ENCODE measurements at regions not wholly inside any gene's neighbourhood (a gene's known extent, or its start where the extent isn't known, plus 50 kb on each side); places are given as distances from the start of the nearest gene placed in this dataset.

GRCh38 chr11:98104249-98104648 is 916.5 kb upstream of the CNTN5 start:
- H3K9me3 ChIP-seq (ENCODE audit: insufficient read depth, low read length): no peaks in the 10 kb centered on the region
- H3K9ac ChIP-seq (ENCODE audit: low read length): no peak overlapping the region
- H3K27ac ChIP-seq (ENCODE audit: low read length): no peak overlapping the region
- TF ChIP-seq CTCF (IDR thresholded peaks at IDR 0.05; ENCODE audit: low read depth, low read length): no peak
- no peak for TF ChIP-seq EZH2phosphoT487 (IDR thresholded peaks at IDR 0.05; ENCODE audit: low read depth)
- H3K27me3 ChIP-seq (ENCODE audit: low read depth, low read length): no peaks in the 10 kb centered on the region
- H3K4me1 ChIP-seq (ENCODE audit: low read length): no peaks in the 10 kb centered on the region
- H3K4me2 ChIP-seq (ENCODE audit: low read length): no peak overlapping the region
- no peak overlapping the region for H3K4me3 ChIP-seq (ENCODE audit: low read length)
- no peaks in the 10 kb centered on the region for H3K79me2 ChIP-seq (ENCODE audit: low read length)
- no peaks in the 10 kb centered on the region for H4K20me1 ChIP-seq (ENCODE audit: insufficient read depth, low read length)
- no peak overlapping the region for H2AFZ ChIP-seq (ENCODE audit: low read depth, low read length)
- H3K36me3 ChIP-seq (replicated peaks; ENCODE audit: low read depth, low read length): no peaks in the 10 kb centered on the region

GRCh38 chr11:98107736-98108135 is 913.0 kb upstream of the CNTN5 start:
- Histone ChIP-seq H2AFZ (ENCODE audit: low read depth, low read length) (no peak overlapping the region), H3K27me3 (ENCODE audit: low read depth, low read length) (no peaks in the 10 kb centered on the region), H3K4me1 (ENCODE audit: low read length) (no peaks in the 10 kb centered on the region), H3K27ac (ENCODE audit: low read length) (no peak overlapping the region), H3K36me3 (replicated peaks; ENCODE audit: low read depth, low read length) (no peaks in the 10 kb centered on the region), H3K9me3 (ENCODE audit: insufficient read depth, low read length) (no peaks in the 10 kb centered on the region), H3K4me2 (ENCODE audit: low read length) (no peak overlapping the region), H3K9ac (ENCODE audit: low read length) (no peak overlapping the region), H4K20me1 (ENCODE audit: insufficient read depth, low read length) (no peaks in the 10 kb centered on the region), H3K79me2 (ENCODE audit: low read length) (no peaks in the 10 kb centered on the region), H3K4me3 (ENCODE audit: low read length) (no peak overlapping the region)
- TF ChIP-seq CTCF (IDR thresholded peaks at IDR 0.05; ENCODE audit: low read depth, low read length) (no peak), EZH2phosphoT487 (IDR thresholded peaks at IDR 0.05; ENCODE audit: low read depth) (no peak)

- Histone ChIP-seq H3K4me1 (ENCODE audit: low read length) (no peaks in the 10 kb centered on the region), H3K79me2 (ENCODE audit: low read length) (no peaks in the 10 kb centered on the region), H2AFZ (ENCODE audit: low read depth, low read length) (no peak overlapping the region), H3K27me3 (ENCODE audit: low read depth, low read length) (no peaks in the 10 kb centered on the region), H4K20me1 (ENCODE audit: insufficient read depth, low read length) (no peaks in the 10 kb centered on the region), H3K4me2 (ENCODE audit: low read length) (no peak overlapping the region), H3K36me3 (replicated peaks; ENCODE audit: low read depth, low read length) (no peaks in the 10 kb centered on the region), H3K9ac (ENCODE audit: low read length) (no peak overlapping the region), H3K4me3 (ENCODE audit: low read length) (no peak overlapping the region), H3K27ac (ENCODE audit: low read length) (no peak overlapping the region), H3K9me3 (ENCODE audit: insufficient read depth, low read length) (no peaks in the 10 kb centered on the region)
- TF ChIP-seq EZH2phosphoT487 (IDR thresholded peaks at IDR 0.05; ENCODE audit: low read depth) (no peak), CTCF (IDR thresholded peaks at IDR 0.05; ENCODE audit: low read depth, low read length) (no peak)
Measured at GRCh38 chr11:98110030-98110429, 910.7 kb upstream of the CNTN5 start.

GRCh38 chr11:98115873-98116272 is 904.9 kb upstream of the CNTN5 start:
- Histone ChIP-seq H4K20me1 (ENCODE audit: insufficient read depth, low read length) (no peaks in the 10 kb centered on the region), H3K9me3 (ENCODE audit: insufficient read depth, low read length) (no peaks in the 10 kb centered on the region), H3K9ac (ENCODE audit: low read length) (no peak overlapping the region), H3K4me2 (ENCODE audit: low read length) (no peak overlapping the region), H3K27ac (ENCODE audit: low read length) (no peak overlapping the region), H3K27me3 (ENCODE audit: low read depth, low read length) (no peaks in the 10 kb centered on the region), H3K79me2 (ENCODE audit: low read length) (no peaks in the 10 kb centered on the region), H3K4me3 (ENCODE audit: low read length) (no peak overlapping the region), H2AFZ (ENCODE audit: low read depth, low read length) (no peak overlapping the region), H3K4me1 (ENCODE audit: low read length) (no peaks in the 10 kb centered on the region), H3K36me3 (replicated peaks; ENCODE audit: low read depth, low read length) (no peaks in the 10 kb centered on the region)
- TF ChIP-seq EZH2phosphoT487 (IDR thresholded peaks at IDR 0.05; ENCODE audit: low read depth): no peak
- no peak for TF ChIP-seq CTCF (IDR thresholded peaks at IDR 0.05; ENCODE audit: low read depth, low read length)

Measured in OCI-LY3 (cell line).